ENCODE measurements at regions not wholly inside any gene's neighbourhood (a gene's known extent, or its start where the extent isn't known, plus 50 kb on each side); places are given as distances from the start of the nearest gene placed in this dataset.

DNA sequence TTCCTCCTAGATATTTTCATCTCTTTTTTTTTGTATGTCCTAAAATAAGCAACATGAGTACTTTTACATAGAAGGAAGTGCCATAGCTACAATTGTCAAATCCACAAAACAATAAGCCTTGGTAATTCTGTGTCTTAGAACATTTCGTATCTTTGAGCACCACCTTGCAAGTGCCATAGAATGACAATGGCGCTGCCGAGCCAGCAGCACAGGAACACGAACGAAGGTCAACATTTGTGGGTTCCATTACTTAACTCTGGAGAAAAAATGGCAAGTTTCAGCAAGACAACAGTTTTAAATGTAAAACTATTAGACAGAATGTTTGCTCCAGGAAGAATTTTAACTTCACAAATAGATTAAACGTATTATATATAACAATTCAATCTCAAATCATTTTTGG is 222.1 kb downstream of the CHRM3 start (continued):
- TF ChIP-seq KDM1A (IDR thresholded peaks at IDR 0.05; ENCODE audit: borderline replicate concordance, low read length) (no peak), HDAC6 (IDR thresholded peaks at IDR 0.05; ENCODE audit: low read depth, low read length) (no peak), RBBP5 (IDR thresholded peaks at IDR 0.05; ENCODE audit: borderline replicate concordance, low read depth, low read length) (no peak), RXRA (IDR thresholded peaks at IDR 0.05; ENCODE audit: insufficient read depth, low read depth, low read length) (no peak), JUND (IDR thresholded peaks at IDR 0.05; ENCODE audit: low read length) (no peak), SIRT6 (IDR thresholded peaks at IDR 0.05; ENCODE audit: low read length) (no peak)

Measured in H1 (cell line).